Right lobe of liver (tissue), 6 donors: ENCODE measurements at regions not wholly inside any gene's neighbourhood (a gene's known extent, or its start where the extent isn't known, plus 50 kb on each side); places are given as distances from the start of the nearest gene placed in this dataset.

Experiments used
- ATAC-seq, 4 donors: fragments of 200-7000 bp; cut with Tn5 transposase; one replicate each; pipeline ENCODE4 v1.9.1; 2020; ENCODE audit warnings: mild to moderate bottlenecking in 4 of 4, moderate library complexity in 4 of 4
- DNase-seq, 3 donors: peaks; one replicate each; pipeline ENCODE4 v3.0.0-alpha.2; 2020
- H3K27ac ChIP-seq, 3 donors: fragments of 200-600 bp; one replicate each; pipeline ENCODE4 v1.8.0; 2022
- H3K27me3 ChIP-seq, 2 donors: fragments of 200-600 bp; one replicate each; pipeline ENCODE4 v1.8.0; 2022
- H3K36me3 ChIP-seq, 4 donors: fragments of 200-600 bp; sonication (generic) in 1 of 4; one replicate each; pipeline versions ENCODE4 v1.5.1 to v1.8.0; 2017 to 2022; ENCODE audit warnings: control low read depth in 1 of 4
- H3K4me1 ChIP-seq, 4 donors: fragments of 200-600 bp; sonication (generic) in 1 of 4; one replicate each; pipeline versions ENCODE4 v1.5.1 to v1.8.0; 2017 to 2022; ENCODE audit warnings: control low read depth in 1 of 4
- H3K4me3 ChIP-seq, 3 donors: fragments of 200-600 bp; one replicate each; pipeline ENCODE4 v1.8.0; 2022
- H3K9me3 ChIP-seq, 4 donors: fragments of 200-600 bp; sonication (generic) in 1 of 4; one replicate each; pipeline versions ENCODE4 v1.5.1 to v1.8.0; 2017 to 2022; ENCODE audit warnings: control low read depth in 1 of 4
- CTCF ChIP-seq, 4 donors: fragments of 200-600 bp in 3 of 4; fragments of 450-650 bp in 1 of 4; IDR thresholded peaks; one replicate each; pipeline versions ENCODE4 v1.5.1 to v1.8.0; 2016 to 2022; ENCODE audit warnings: antibody characterized with exemption in 4 of 4, mild to moderate bottlenecking in 2 of 4
- POLR2A ChIP-seq: fragments of 450-650 bp; IDR thresholded peaks from one replicate; pipeline ENCODE4 v1.6.1; 2017; ENCODE audit warnings: antibody characterized with exemption, mild to moderate bottlenecking
- WGBS: methylation state at CpG from one replicate; pipeline ENCODE4 v1.1.6; 2018; ENCODE audit warnings: low coverage, low lambda C conversion rate; ENCODE audit not compliant: insufficient coverage; ENCODE audit errors: missing lambda C conversion rate; 5-methylcytosine and 5-hydroxymethylcytosine counted together
- intact Hi-C, 2 donors: fragments of 100-400 bp; cut with DNase I; formaldehyde crosslinking; loops; one replicate each; pipeline versions ENCODE4 v1.11.2 to v1.14.1; 2022
- donor health status: DM: no; HTN: yes; CAD: no.
- donor health status: DM: no; HTN: no; CAD: no.
- donor health status: DM: no; HTN: no; CAD: no.
- donor health status: DM: no; HTN: yes; CAD: no.
- donor health status: DM: no; HTN: yes; CAD: no.

GRCh38 chr9:6134661-6135180 lies 80.9 kb upstream of the IL33 start:
- Histone ChIP-seq H3K27ac (no peak overlapping the region), H3K4me1 (no peaks in the 10 kb centered on the region), H3K27me3 (no peaks in the 10 kb centered on the region), H3K4me3 (no peak overlapping the region), H3K36me3 (no peaks in the 10 kb centered on the region), H3K9me3 (no peaks in the 10 kb centered on the region)
- DNase-seq (no peak), ATAC-seq (no peak)
- TF ChIP-seq POLR2A (no peak), CTCF (IDR thresholded peaks at IDR 0.05) (no peak)
- WGBS, result 29% methylated on average over 2 of the region's 2 CpGs
- intact Hi-C loops, result no loop called here

GRCh38 chr9:6133346-6134063 lies 82.1 kb upstream of the IL33 start:
- no peaks in the 10 kb centered on the region for H3K27me3 ChIP-seq
- TF ChIP-seq POLR2A (no peak), CTCF (IDR thresholded peaks at IDR 0.05) (no peak)
- WGBS, result 70% methylated on average over 4 of the region's 5 CpGs
- no peaks in the 10 kb centered on the region for H3K4me1 ChIP-seq
- H3K9me3 ChIP-seq, result no peaks in the 10 kb centered on the region
- ATAC-seq (no peak), DNase-seq (no peak)
- no peak overlapping the region for H3K4me3 ChIP-seq
- no peaks in the 10 kb centered on the region for H3K36me3 ChIP-seq
- H3K27ac ChIP-seq, result no peak overlapping the region
- intact Hi-C loops, result no loop called here

- 55% methylated on average over 4 of the region's 4 CpGs for WGBS
These were observed 83.0 kb upstream of the IL33 start for GRCh38 chr9:6132650-6133049.

GRCh38 chr9:6128030-6128429 lies 87.6 kb upstream of the IL33 start:
- intact Hi-C loops, result no loop called here
- TF ChIP-seq CTCF (IDR thresholded peaks at IDR 0.05), result no peak
- no peak for TF ChIP-seq POLR2A
- Histone ChIP-seq H3K27me3 (no peaks in the 10 kb centered on the region), H3K36me3 (no peaks in the 10 kb centered on the region), H3K9me3 (no peaks in the 10 kb centered on the region), H3K4me1 (no peaks in the 10 kb centered on the region), H3K27ac (no peak overlapping the region), H3K4me3 (no peak overlapping the region)
- ATAC-seq (no peak), DNase-seq (no peak)
- 100% methylated on average over 2 of the region's 2 CpGs for WGBS

More at GRCh38 chr9:6132650-6133049, 83.0 kb upstream of the IL33 start:
- Histone ChIP-seq H3K27me3 (no peaks in the 10 kb centered on the region), H3K4me3 (no peak overlapping the region), H3K9me3 (no peaks in the 10 kb centered on the region), H3K36me3 (no peaks in the 10 kb centered on the region), H3K27ac (no peak overlapping the region), H3K4me1 (no peaks in the 10 kb centered on the region)
- intact Hi-C loops, result no loop called here
- TF ChIP-seq CTCF (IDR thresholded peaks at IDR 0.05) (no peak), POLR2A (no peak)
- ATAC-seq, result no peak
- DNase-seq, result no peak
